ENCODE measurements at regions not wholly inside any gene's neighbourhood (a gene's known extent, or its start where the extent isn't known, plus 50 kb on each side); places are given as distances from the start of the nearest gene placed in this dataset.

DNA sequence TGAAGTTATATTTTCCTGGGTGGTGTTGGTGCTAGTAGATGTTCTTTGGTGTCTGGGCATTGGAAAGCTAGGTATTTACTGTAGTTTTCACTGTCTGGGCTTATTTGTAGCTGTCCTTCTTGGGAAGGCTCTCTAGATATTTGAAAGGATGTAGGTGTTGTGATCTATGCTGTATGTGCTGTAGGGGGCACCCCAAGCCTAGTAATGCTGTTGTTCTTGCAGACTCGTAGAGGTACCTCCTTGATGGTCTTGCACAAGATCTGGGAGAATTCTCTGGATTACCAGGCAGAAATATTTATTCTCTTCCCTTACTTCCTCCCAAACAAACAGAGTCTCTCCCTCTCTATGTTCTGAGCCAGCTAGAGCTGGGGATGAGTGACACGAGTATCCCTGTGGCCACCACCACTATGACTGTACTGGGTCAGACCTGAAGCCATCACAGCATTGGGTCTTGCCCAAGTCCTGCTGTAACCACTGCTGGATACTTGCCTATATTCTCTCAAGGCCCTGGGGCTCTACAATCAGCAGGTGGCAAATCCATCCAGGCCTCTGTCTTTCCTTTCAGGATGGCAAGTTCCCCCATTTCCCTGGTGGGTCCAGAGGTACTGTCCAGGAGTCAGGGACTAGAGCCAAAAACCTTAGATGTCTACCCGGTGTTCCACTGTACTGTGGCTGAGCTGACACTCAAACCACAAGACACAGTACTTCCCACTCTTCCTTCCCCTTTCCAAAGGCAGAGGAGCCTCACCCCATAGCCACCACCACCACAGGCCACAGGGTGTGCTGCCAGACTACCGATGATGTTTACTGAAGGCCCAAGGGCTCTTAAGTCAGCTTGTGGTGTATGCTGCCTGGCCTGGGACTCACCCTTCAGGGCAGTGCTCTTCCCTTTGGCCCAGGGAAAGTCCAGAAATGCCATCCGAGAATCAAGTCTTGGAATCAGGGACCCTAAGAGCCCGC is 195.2 kb upstream of the DPPA4 start:
- H3K27me3 ChIP-seq (ENCODE audit: control insufficient read depth in 1 of 2, insufficient read depth in 1 of 2, low read length in 2 of 2): no peaks in the 10 kb centered on the region
- WGBS: 73% methylated on average over 6 of the region's 6 CpGs
- H2BK15ac ChIP-seq (ENCODE audit: low read depth, poor library complexity, severe bottlenecking): no peak overlapping the region

GRCh38 chr3:109545746-109546145 is 208.4 kb upstream of the DPPA4 start:
- Histone ChIP-seq H3K9me3 (ENCODE audit: control insufficient read depth, low read length) (no peaks in the 10 kb centered on the region), H3K27ac (ENCODE audit: low read length, poor library complexity, severe bottlenecking) (no peak overlapping the region), H3K27me3 (ENCODE audit: control insufficient read depth in 1 of 2, insufficient read depth in 1 of 2, low read length in 2 of 2) (no peaks in the 10 kb centered on the region), H2BK5ac (ENCODE audit: low read depth, low read length, poor library complexity, severe bottlenecking) (no peak overlapping the region), H4K91ac (ENCODE audit: low read length) (no peak overlapping the region), H3K9ac (ENCODE audit: low read length) (no peak overlapping the region), H3K18ac (ENCODE audit: low read depth in 1 of 2, low read length in 2 of 2) (no peak overlapping the region), H3K36me3 (ENCODE audit: control insufficient read depth in 1 of 2, insufficient read depth in 2 of 2, low read depth in 1 of 2, low read length in 2 of 2) (no peaks in the 10 kb centered on the region), H2BK120ac (ENCODE audit: low read depth, low read length) (no peak overlapping the region), H3K4me1 (ENCODE audit: control insufficient read depth, insufficient read depth, low read depth, low read length) (no peaks in the 10 kb centered on the region), H4K8ac (ENCODE audit: low read length) (no peak overlapping the region), H3K79me1 (replicated peaks; ENCODE audit: low read length, poor library complexity, severe bottlenecking) (no peaks in the 10 kb centered on the region), H2AK5ac (ENCODE audit: low read length, severe bottlenecking) (no peak overlapping the region), H2BK12ac (ENCODE audit: low read length in 2 of 2) (no peak overlapping the region), H3K4me3 (ENCODE audit: insufficient read depth in 1 of 2, low read depth in 1 of 2, low read length in 2 of 2) (no peak overlapping the region), H3K4me2 (ENCODE audit: low read length, poor library complexity, severe bottlenecking) (no peak overlapping the region), H2BK15ac (ENCODE audit: low read depth, poor library complexity, severe bottlenecking) (no peak overlapping the region), H2AFZ (ENCODE audit: low read depth, low read length) (no peak overlapping the region), H3K14ac (ENCODE audit: low read length in 2 of 2) (no peak overlapping the region), H3K23ac (ENCODE audit: low read length in 2 of 2) (no peak overlapping the region), H3K4ac (ENCODE audit: low read depth in 1 of 2, low read length in 2 of 2) (no peak overlapping the region)
- 88% methylated on average over 8 of the region's 10 CpGs for WGBS
- no peak for DNase-seq

More for the DNA sequence above, 195.2 kb upstream of the DPPA4 start:
- Histone ChIP-seq H2AK5ac (ENCODE audit: low read length, severe bottlenecking) (no peak overlapping the region), H3K27ac (ENCODE audit: low read length, poor library complexity, severe bottlenecking) (no peak overlapping the region), H3K23ac (ENCODE audit: low read length in 2 of 2) (no peak overlapping the region), H2BK12ac (ENCODE audit: low read length in 2 of 2) (no peak overlapping the region), H3K36me3 (ENCODE audit: control insufficient read depth in 1 of 2, insufficient read depth in 2 of 2, low read depth in 1 of 2, low read length in 2 of 2) (no peaks in the 10 kb centered on the region), H3K79me1 (replicated peaks; ENCODE audit: low read length, poor library complexity, severe bottlenecking) (no peaks in the 10 kb centered on the region), H3K18ac (ENCODE audit: low read depth in 1 of 2, low read length in 2 of 2) (no peak overlapping the region), H2BK120ac (ENCODE audit: low read depth, low read length) (no peak overlapping the region), H3K4ac (ENCODE audit: low read depth in 1 of 2, low read length in 2 of 2) (no peak overlapping the region), H3K4me1 (ENCODE audit: control insufficient read depth, insufficient read depth, low read depth, low read length) (no peaks in the 10 kb centered on the region), H4K8ac (ENCODE audit: low read length) (no peak overlapping the region), H3K14ac (ENCODE audit: low read length in 2 of 2) (no peak overlapping the region), H3K4me2 (ENCODE audit: low read length, poor library complexity, severe bottlenecking) (no peak overlapping the region), H2AFZ (ENCODE audit: low read depth, low read length) (no peak overlapping the region), H3K4me3 (ENCODE audit: insufficient read depth in 1 of 2, low read depth in 1 of 2, low read length in 2 of 2) (no peak overlapping the region), H2BK5ac (ENCODE audit: low read depth, low read length, poor library complexity, severe bottlenecking) (no peak overlapping the region), H3K9me3 (ENCODE audit: control insufficient read depth, low read length) (no peaks in the 10 kb centered on the region), H4K91ac (ENCODE audit: low read length) (no peak overlapping the region), H3K9ac (ENCODE audit: low read length) (no peak overlapping the region)
- peak; percentile 80 for DNase-seq

GRCh38 chr3:109548192-109548938 is 211.0 kb upstream of the DPPA4 start:
- Histone ChIP-seq H2AK5ac (ENCODE audit: low read length, severe bottlenecking) (no peak overlapping the region), H3K36me3 (ENCODE audit: control insufficient read depth in 1 of 2, insufficient read depth in 2 of 2, low read depth in 1 of 2, low read length in 2 of 2) (no peaks in the 10 kb centered on the region), H3K79me1 (replicated peaks; ENCODE audit: low read length, poor library complexity, severe bottlenecking) (no peaks in the 10 kb centered on the region), H3K27ac (ENCODE audit: low read length, poor library complexity, severe bottlenecking) (no peak overlapping the region), H3K4ac (ENCODE audit: low read depth in 1 of 2, low read length in 2 of 2) (no peak overlapping the region), H3K4me1 (ENCODE audit: control insufficient read depth, insufficient read depth, low read depth, low read length) (no peaks in the 10 kb centered on the region), H3K14ac (ENCODE audit: low read length in 2 of 2) (no peak overlapping the region), H2BK12ac (ENCODE audit: low read length in 2 of 2) (no peak overlapping the region), H3K9me3 (ENCODE audit: control insufficient read depth, low read length) (no peaks in the 10 kb centered on the region), H2BK15ac (ENCODE audit: low read depth, poor library complexity, severe bottlenecking) (no peak overlapping the region), H2AFZ (ENCODE audit: low read depth, low read length) (no peak overlapping the region), H2BK5ac (ENCODE audit: low read depth, low read length, poor library complexity, severe bottlenecking) (no peak overlapping the region), H3K18ac (ENCODE audit: low read depth in 1 of 2, low read length in 2 of 2) (no peak overlapping the region), H2BK120ac (ENCODE audit: low read depth, low read length) (no peak overlapping the region), H3K23ac (ENCODE audit: low read length in 2 of 2) (no peak overlapping the region), H3K9ac (ENCODE audit: low read length) (no peak overlapping the region), H3K27me3 (ENCODE audit: control insufficient read depth in 1 of 2, insufficient read depth in 1 of 2, low read length in 2 of 2) (no peaks in the 10 kb centered on the region), H4K8ac (ENCODE audit: low read length) (no peak overlapping the region), H4K91ac (ENCODE audit: low read length) (no peak overlapping the region), H3K4me2 (ENCODE audit: low read length, poor library complexity, severe bottlenecking) (no peak overlapping the region), H3K4me3 (ENCODE audit: insufficient read depth in 1 of 2, low read depth in 1 of 2, low read length in 2 of 2) (no peak overlapping the region)
- DNase-seq: no peak
- no CpG with 5 or more reads among the region's 1 CpG for WGBS

Data from mesenchymal stem cell (in vitro differentiated cells and primary cell).